GM23338 (cell line): ENCODE measurements at regions not wholly inside any gene's neighbourhood (a gene's known extent, or its start where the extent isn't known, plus 50 kb on each side); places are given as distances from the start of the nearest gene placed in this dataset.

ENCODE experiments used
- ATAC-seq: fragments of 200-7000 bp; cut with Tn5 transposase; 3 replicates; pipeline ENCODE4 v1.9.1; 2020
- DNase-seq: peaks from one replicate; pipeline ENCODE4 v3.0.0-alpha.2; 2015; ENCODE audit warnings: low spot score
- H2AFZ ChIP-seq: fragments of 200-600 bp; sonication (generic); 2 replicates; pipeline ENCODE4 v1.8.0; 2016; ENCODE audit warnings: antibody characterized with exemption, mild to moderate bottlenecking, moderate library complexity
- H3F3A ChIP-seq: fragments of 200-600 bp; sonication (generic); replicated peaks from 2 replicates; pipeline ENCODE4 v1.8.0; 2017; ENCODE audit warnings: antibody characterized with exemption, mixed run types, low read depth
- H3K27ac ChIP-seq: fragments of 200-600 bp; sonication (generic); 2 replicates; pipeline ENCODE4 v1.6.1; 2016; ENCODE audit warnings: low read depth
- H3K27me3 ChIP-seq: fragments of 200-600 bp; sonication (generic); 2 replicates; pipeline ENCODE4 v1.8.0; 2016; ENCODE audit warnings: mild to moderate bottlenecking, mixed run types, moderate library complexity; ENCODE audit not compliant: insufficient read depth
- H3K36me3 ChIP-seq: fragments of 200-600 bp; sonication (generic); 2 replicates; pipeline ENCODE4 v1.8.0; 2016; ENCODE audit warnings: mild to moderate bottlenecking; ENCODE audit not compliant: insufficient read depth
- H3K4me1 ChIP-seq: fragments of 200-600 bp; sonication (generic); 2 replicates; pipeline ENCODE4 v1.8.0; 2016; ENCODE audit warnings: mild to moderate bottlenecking, moderate library complexity; ENCODE audit not compliant: insufficient read depth
- H3K4me2 ChIP-seq: fragments of 200-600 bp; sonication (generic); 2 replicates; pipeline ENCODE4 v1.7.1; 2017; ENCODE audit warnings: mixed run types
- H3K4me3 ChIP-seq: fragments of 200-600 bp; sonication (generic); 2 replicates; pipeline ENCODE4 v1.6.1; 2016; ENCODE audit warnings: mixed run types
- H3K79me2 ChIP-seq: fragments of 200-600 bp; sonication (generic); replicated peaks from 2 replicates; pipeline ENCODE4 v1.8.0; 2017; ENCODE audit warnings: mild to moderate bottlenecking; ENCODE audit not compliant: insufficient read depth
- H3K9me2 ChIP-seq: fragments of 200-600 bp; sonication (generic); 2 replicates; pipeline ENCODE4 v1.8.0; 2017; ENCODE audit not compliant: insufficient read depth
- H4K20me1 ChIP-seq: fragments of 200-600 bp; sonication (generic); replicated peaks from 2 replicates; pipeline ENCODE4 v1.8.0; 2017; ENCODE audit warnings: mild to moderate bottlenecking; ENCODE audit not compliant: insufficient read depth
- H3K27ac Mint-ChIP-seq: 2 replicates; pipeline ENCODE4 v1.8.0; 2020; ENCODE audit warnings: inconsistent platforms, mild to moderate bottlenecking, moderate library complexity, mixed read lengths
- H3K27me3 Mint-ChIP-seq: 3 replicates; pipeline ENCODE4 v1.8.0; 2022; ENCODE audit warnings: low read depth, mild to moderate bottlenecking, moderate library complexity, mixed read lengths, inconsistent platforms; ENCODE audit not compliant: insufficient read depth, poor library complexity
- H3K36me3 Mint-ChIP-seq: 3 replicates; pipeline ENCODE4 v1.8.0; 2021; ENCODE audit warnings: low read depth, mild to moderate bottlenecking, inconsistent platforms, moderate library complexity, mixed read lengths
- H3K4me1 Mint-ChIP-seq: 3 replicates; pipeline ENCODE4 v1.8.0; 2020; ENCODE audit warnings: mild to moderate bottlenecking, inconsistent platforms, mixed read lengths
- H3K4me3 Mint-ChIP-seq: 3 replicates; pipeline ENCODE4 v1.8.0; 2021; ENCODE audit warnings: moderate library complexity, mild to moderate bottlenecking, inconsistent platforms, mixed read lengths
- H3K9me3 Mint-ChIP-seq: 3 replicates; pipeline ENCODE4 v1.8.0; 2020; ENCODE audit warnings: moderate library complexity, mild to moderate bottlenecking, inconsistent platforms, mixed read lengths
- CREB1 ChIP-seq: fragments of 250-450 bp; sonication (Bioruptor Pico); IDR thresholded peaks from 2 replicates; pipeline ENCODE4 v1.5.0; 2020; ENCODE audit warnings: low read depth, mild to moderate bottlenecking, moderate library complexity
- JUNB ChIP-seq: IDR thresholded peaks from one replicate; pipeline ENCODE4 v1.6.1; 2016; ENCODE audit warnings: antibody characterized with exemption; ENCODE audit not compliant: unreplicated experiment
- NANOG ChIP-seq: IDR thresholded peaks from 2 replicates; pipeline ENCODE4 v1.6.1; 2016; ENCODE audit warnings: antibody characterized with exemption, borderline replicate concordance
- POLR2AphosphoS5 ChIP-seq: IDR thresholded peaks from 2 replicates; pipeline ENCODE4 v1.6.1; 2016; ENCODE audit warnings: antibody characterized with exemption, low read depth
- REST ChIP-seq: IDR thresholded peaks from one replicate; pipeline ENCODE4 v1.6.1; 2018; ENCODE audit warnings: antibody characterized with exemption; ENCODE audit not compliant: unreplicated experiment
- STAT1 ChIP-seq: IDR thresholded peaks from one replicate; pipeline ENCODE4 v1.6.1; 2016; ENCODE audit warnings: antibody characterized with exemption; ENCODE audit not compliant: unreplicated experiment
- ZNF114 ChIP-seq: fragments of 250-450 bp; sonication (Bioruptor Pico); IDR thresholded peaks from 2 replicates; pipeline ENCODE4 v1.5.0; 2020; ENCODE audit warnings: mild to moderate bottlenecking, moderate library complexity
- ZNF331 ChIP-seq: fragments of 250-450 bp; sonication (Bioruptor Pico); IDR thresholded peaks from 2 replicates; pipeline ENCODE4 v1.5.0; 2020; ENCODE audit warnings: low read depth, mild to moderate bottlenecking, moderate library complexity
- ZNF462 ChIP-seq: fragments of 250-450 bp; sonication (Bioruptor Pico); IDR thresholded peaks from 2 replicates; pipeline ENCODE4 v1.5.0; 2020; ENCODE audit warnings: mild to moderate bottlenecking, moderate library complexity
- TF ChIP-seq, protein P1 (sequence below), 2 experiments: fragments of 200-600 bp in 1 of 2; sonication (generic) in 1 of 2; conservative IDR thresholded peaks; 2 replicates each; pipeline versions ENCODE4 v1.5.1 to v1.6.1; 2016 to 2017; ENCODE audit warnings: antibody characterized with exemption in 2 of 2, low read depth in 2 of 2, mild to moderate bottlenecking in 2 of 2, moderate library complexity in 1 of 2
- TF ChIP-seq, protein P2 (sequence below): IDR thresholded peaks from 2 replicates; pipeline ENCODE4 v1.6.1; 2016; ENCODE audit warnings: antibody characterized with exemption

DNA sequence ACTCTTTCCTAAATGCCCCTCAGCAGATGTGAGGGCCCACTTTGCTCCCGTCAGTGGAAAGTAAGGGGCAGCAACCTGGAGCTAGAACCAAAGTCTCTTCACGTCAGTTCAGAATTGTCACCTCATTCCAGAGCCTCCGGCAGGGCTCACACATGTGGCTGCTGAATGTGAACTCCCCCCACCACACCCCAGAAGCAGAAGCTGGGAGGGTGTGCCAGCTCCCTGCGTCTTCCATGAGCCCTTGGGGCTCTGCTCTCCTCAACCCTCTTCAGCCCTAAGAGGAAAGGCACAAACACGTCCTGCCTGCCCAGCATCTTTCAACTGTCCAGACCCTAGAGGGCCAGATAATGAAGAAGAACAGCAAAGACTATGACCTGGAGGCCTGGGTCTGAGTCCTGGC lies 105.3 kb downstream of the SALL1 start (continued):
- TF ChIP-seq CREB1 (CRISPR knock-in tag) = no peak
- TF ChIP-seq, protein P1, sequence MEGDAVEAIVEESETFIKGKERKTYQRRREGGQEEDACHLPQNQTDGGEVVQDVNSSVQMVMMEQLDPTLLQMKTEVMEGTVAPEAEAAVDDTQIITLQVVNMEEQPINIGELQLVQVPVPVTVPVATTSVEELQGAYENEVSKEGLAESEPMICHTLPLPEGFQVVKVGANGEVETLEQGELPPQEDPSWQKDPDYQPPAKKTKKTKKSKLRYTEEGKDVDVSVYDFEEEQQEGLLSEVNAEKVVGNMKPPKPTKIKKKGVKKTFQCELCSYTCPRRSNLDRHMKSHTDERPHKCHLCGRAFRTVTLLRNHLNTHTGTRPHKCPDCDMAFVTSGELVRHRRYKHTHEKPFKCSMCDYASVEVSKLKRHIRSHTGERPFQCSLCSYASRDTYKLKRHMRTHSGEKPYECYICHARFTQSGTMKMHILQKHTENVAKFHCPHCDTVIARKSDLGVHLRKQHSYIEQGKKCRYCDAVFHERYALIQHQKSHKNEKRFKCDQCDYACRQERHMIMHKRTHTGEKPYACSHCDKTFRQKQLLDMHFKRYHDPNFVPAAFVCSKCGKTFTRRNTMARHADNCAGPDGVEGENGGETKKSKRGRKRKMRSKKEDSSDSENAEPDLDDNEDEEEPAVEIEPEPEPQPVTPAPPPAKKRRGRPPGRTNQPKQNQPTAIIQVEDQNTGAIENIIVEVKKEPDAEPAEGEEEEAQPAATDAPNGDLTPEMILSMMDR (conservative IDR thresholded peaks at IDR 0.05; ENCODE audit: low read depth in 2 of 2) = no peak
- TF ChIP-seq, protein P2, sequence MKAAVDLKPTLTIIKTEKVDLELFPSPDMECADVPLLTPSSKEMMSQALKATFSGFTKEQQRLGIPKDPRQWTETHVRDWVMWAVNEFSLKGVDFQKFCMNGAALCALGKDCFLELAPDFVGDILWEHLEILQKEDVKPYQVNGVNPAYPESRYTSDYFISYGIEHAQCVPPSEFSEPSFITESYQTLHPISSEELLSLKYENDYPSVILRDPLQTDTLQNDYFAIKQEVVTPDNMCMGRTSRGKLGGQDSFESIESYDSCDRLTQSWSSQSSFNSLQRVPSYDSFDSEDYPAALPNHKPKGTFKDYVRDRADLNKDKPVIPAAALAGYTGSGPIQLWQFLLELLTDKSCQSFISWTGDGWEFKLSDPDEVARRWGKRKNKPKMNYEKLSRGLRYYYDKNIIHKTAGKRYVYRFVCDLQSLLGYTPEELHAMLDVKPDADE = no peak

GRCh38 chr16:51045186-51045585 lies 105.9 kb downstream of the SALL1 start:
- no peak; the same call in 2 of the 3 replicates for ATAC-seq
- Histone ChIP-seq H4K20me1 (no peaks in the 10 kb centered on the region), H3F3A (no peaks in the 10 kb centered on the region), H3K27me3 (no peaks in the 10 kb centered on the region), H3K27ac (no peak overlapping the region), H2AFZ (no peak overlapping the region), H3K79me2 (no peaks in the 10 kb centered on the region), H3K4me3 (no peak overlapping the region), H3K4me2 (no peak overlapping the region), H3K4me1 (no peaks in the 10 kb centered on the region), H3K36me3 (no peaks in the 10 kb centered on the region), H3K9me2 (0 out of 2 replicates have a peak, but pooled peaks cover 8% of the 10 kb centered on the region)
- Mint-ChIP-seq H3K4me1 (peaks cover 5% of the 10 kb centered on the region), H3K9me3 (no peaks in the 10 kb centered on the region), H3K27ac (no peak overlapping the region), H3K4me3 (no peak overlapping the region), H3K27me3 (peaks cover 4% of the 10 kb centered on the region), H3K36me3 (no peaks in the 10 kb centered on the region)
- DNase-seq = no peak
- TF ChIP-seq NANOG (no peak), ZNF114 (CRISPR knock-in tag) (no peak), ZNF462 (CRISPR knock-in tag) (no peak), ZNF331 (no peak), JUNB (no peak), REST (no peak), POLR2AphosphoS5 (no peak), STAT1 (no peak)
- TF ChIP-seq, protein P1 (conservative IDR thresholded peaks at IDR 0.05; ENCODE audit: low read depth in 2 of 2) = no peak
